GM18502 (cell line): ENCODE measurements at regions not wholly inside any gene's neighbourhood (a gene's known extent, or its start where the extent isn't known, plus 50 kb on each side); places are given as distances from the start of the nearest gene placed in this dataset.
"Not testable (repeated sequence)": the region's sequence is repeated elsewhere in the genome, so short reads cannot be mapped to it uniquely, and the experiment has no call there.

Experiments used
- ATAC-seq: cut with Tn5 transposase; IDR thresholded peaks from one replicate; pipeline ENCODE4 v1.9.1; 2021; ENCODE audit warnings: mild to moderate bottlenecking; ENCODE audit not compliant: unreplicated experiment, poor library complexity

GRCh38 chr7:124183649-124184048 is 150.8 kb upstream of the TMEM229A start:
- ATAC-seq: no peak

DNA sequence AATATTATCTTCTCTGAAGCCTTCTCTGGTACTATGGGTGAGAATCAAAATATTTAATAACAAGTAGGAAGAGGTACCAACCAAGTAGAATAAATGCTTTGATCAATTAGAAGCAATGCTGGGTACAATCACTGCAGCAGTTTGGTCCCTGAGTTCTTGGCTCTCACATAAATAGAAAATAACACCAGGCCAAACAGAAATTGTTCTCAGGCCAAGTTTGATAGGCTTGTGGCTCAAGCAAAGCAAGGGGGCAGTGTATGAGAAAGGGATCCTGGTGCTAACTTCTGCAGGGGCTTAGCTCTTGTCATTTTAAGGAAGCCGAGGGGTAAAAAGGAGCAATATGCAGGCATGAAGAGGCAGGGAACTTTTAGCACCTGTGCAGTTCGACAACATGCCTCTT is 146.8 kb upstream of the TMEM229A start:
- ATAC-seq: no peak

GRCh38 chr7:124177891-124178290 is 145.0 kb upstream of the TMEM229A start:
- ATAC-seq: no peak

DNA sequence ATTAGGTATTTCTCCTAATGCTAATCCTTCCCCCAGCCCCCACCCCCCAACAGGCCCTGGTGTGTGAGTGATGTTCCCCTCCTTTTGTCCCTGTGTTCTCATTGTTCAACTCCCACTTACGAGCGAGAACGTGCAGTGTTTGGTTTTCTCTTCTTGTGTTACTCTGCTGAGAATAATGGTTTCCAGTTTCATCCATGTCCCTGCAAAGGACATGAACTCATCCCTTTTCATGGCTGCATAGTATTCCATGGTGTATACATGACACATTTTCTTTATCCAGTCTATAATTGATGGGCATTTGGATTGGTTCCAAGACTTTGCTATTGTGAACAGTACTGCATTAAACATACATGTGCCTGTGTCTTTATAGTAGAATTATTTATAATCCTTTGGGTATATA is 138.9 kb upstream of the TMEM229A start:
- not testable (repeated sequence) for ATAC-seq

GRCh38 chr7:124171068-124171467 is 138.2 kb upstream of the TMEM229A start:
- ATAC-seq: no peak

- no peak for ATAC-seq
These were observed 135.7 kb upstream of the TMEM229A start for GRCh38 chr7:124168616-124169015.

DNA sequence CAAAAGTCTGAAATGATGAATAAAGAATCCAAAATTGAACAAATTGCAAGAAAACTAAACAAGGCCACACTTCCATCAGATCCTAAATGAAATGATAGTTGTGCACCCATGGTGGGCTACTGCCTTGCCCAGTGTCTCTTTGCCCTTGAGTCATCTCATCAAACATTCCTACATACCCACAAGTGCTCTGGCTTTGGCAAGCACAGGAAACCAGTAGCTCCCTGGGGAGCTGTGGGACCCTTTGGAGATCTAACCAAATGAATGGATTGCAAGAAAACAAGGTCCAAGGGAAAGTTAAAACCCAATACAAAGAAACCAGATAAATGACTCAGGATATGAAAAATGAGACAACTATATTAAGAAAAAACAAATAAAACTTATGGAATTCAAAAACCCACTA is 129.8 kb upstream of the TMEM229A start:
- no peak for ATAC-seq

- ATAC-seq: peak; percentile 68
These were observed 122.7 kb upstream of the TMEM229A start for GRCh38 chr7:124155432-124156022.

DNA sequence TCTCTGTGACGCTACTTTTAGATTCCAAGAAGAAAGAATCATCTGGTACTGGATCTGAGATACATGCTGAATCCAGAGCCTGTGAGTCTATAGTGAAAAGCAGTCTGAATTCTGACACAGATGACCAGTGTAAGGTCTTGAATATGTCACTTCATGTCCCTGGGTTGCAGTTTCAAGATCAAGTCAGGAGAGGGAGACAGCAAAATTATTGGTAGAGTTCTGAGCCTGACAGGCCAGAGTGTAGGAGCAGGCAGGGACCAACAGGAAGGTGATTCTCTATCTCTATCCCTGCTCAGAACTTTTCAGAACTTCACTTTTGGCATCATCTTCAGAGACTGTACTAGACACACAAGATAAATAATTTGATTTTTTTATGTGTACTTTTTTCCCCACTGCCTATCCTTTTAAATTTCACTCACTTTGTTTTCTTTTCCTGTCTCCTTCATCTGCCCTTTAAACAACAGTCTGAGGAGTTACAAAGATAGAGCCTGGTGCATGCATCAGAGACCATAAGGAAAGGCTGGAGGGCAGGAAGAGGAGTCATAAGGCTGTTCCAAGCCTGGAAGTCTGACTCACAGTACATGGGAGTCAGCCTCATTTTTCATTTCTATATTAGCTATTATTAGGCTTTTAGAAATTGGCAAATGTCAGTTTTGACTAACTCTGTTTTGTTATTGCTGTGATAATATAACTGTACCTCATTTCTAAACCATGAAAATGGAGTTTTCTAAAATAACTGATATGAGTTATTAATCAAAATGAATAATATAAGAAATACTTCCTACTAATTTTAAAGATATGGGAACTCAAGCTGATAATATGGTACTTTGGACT is 120.2 kb upstream of the TMEM229A start:
- peak; percentile 54 for ATAC-seq

DNA sequence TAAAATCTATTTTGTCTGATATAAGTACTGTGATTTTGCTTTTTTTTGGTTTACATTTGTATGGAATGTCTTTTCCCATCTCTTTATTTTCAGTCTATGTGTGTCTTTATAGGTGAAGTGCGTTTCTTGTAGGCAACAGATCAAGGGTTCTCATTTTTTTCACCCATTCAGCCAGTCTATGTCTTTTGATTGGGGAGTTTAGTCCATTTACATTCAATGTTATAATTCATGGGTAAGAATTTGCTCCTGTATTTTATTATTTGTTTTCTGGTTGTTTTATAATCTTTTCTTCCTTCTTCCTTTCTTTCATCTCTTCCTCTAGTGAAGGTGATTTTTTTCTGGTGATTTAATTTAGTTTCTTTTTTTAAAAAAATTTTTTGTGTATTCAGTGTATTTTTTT is 104.8 kb upstream of the TMEM229A start:
- no peak for ATAC-seq

DNA sequence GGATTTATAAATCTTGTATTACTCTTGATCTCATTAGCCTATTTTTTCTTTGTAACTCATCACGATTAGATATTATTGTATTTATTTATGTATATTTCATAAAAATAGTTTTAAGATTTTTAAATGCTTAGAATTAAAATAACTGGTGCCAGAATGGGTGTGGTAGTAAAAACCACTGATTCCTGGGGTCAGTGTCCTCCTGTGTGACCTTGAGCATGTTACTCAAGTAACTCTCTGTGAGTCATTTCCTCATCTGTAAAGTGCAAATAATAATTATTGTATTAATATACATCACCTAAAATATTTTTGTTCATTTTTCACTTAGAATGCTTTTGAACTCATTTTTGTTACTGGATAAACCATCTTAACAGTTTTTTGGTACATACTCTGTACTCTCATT is 91.3 kb upstream of the TMEM229A start:
- no peak for ATAC-seq

DNA sequence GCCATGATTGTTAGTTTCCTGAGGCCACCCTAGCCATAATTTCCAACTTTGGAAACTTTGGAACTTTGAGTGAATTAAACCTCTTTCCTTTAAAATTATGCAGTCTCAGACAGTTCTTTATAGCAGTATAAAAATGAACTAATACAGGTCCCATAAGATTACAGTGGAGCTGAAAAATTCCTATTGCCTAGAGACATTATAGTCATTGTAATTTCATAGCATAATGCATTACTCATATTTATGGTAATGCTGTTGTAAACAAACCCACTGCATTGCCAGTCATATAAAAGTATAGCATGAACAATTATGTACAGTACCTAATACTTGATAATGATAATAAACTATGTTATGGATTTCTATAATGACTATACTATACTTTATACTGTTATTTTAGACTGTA is 88.0 kb upstream of the TMEM229A start:
- no peak for ATAC-seq

- no peak for ATAC-seq
These were observed 80.2 kb upstream of the TMEM229A start for GRCh38 chr7:124113045-124113444.

DNA sequence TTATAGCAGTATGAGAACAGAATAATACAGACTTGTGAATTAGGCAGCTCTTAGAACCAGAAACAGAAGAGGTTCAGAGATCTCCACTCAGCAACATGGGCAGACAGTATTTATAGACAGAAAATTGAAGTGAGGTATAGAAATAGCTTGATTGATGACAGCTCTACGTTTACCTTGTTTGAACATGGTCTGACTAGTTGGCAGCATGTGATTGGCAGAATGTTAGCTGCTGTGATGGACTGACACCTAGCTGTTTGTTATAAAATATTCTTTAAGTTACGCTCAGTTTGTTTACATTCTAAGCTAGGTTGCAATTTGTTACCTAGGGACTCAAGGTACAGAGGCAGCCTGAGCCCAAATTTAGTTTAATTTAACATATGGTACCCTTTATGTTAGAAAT is 73.7 kb upstream of the TMEM229A start:
- no peak for ATAC-seq

DNA sequence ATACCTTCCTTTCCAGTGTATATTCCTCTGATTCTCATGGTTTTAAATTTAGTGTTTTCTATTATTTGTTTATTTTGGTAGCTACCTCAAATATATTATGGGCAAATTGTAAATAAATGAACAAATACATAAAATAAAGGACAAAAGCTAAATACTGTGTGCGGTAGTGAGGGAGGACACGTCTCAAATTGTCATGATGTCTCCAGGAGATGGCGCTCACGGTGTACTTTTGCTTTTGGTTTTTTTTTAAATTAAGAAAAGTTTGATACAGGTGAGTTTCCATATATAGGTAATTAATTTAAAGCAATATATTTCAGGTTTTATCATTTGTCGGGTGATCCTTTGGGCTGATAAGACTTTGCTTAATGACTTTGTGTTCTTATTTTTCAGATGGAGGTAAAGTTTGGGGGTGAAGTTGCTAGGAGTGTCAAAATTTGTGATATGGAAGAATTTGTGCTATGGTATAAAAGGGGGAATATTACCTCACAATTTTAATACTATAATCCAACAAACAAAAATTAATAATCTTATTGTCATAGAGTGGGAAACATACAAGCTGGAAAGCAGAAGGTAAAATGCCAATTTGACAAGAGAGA is 68.4 kb upstream of the TMEM229A start:
- ATAC-seq: no peak

DNA sequence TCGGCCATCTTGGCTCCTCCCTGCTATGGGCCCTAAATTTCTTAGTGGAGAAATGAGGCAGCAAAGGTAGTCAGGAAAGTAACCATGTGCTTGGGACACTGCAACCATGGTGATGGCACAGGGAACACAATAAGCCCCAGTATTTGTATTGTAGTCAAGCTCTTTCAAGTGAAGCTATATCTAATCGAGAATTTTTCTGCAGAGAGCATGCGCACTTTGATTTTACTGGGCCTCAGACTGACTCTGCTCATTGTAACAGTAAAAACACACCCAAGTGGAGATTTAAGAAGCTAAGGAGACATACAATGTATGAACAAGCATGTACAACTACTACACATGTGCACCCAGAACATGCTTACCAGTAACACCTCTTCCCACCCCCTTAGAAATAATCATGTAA is 67.3 kb upstream of the TMEM229A start:
- ATAC-seq: no peak

GRCh38 chr7:124099585-124099984 is 66.7 kb upstream of the TMEM229A start:
- not testable (repeated sequence) for ATAC-seq

- ATAC-seq: no peak
These were observed 56.8 kb upstream of the TMEM229A start for GRCh38 chr7:124089621-124090020.

- no peak for ATAC-seq
These were observed 55.7 kb upstream of the TMEM229A start for GRCh38 chr7:124088590-124088989.

DNA sequence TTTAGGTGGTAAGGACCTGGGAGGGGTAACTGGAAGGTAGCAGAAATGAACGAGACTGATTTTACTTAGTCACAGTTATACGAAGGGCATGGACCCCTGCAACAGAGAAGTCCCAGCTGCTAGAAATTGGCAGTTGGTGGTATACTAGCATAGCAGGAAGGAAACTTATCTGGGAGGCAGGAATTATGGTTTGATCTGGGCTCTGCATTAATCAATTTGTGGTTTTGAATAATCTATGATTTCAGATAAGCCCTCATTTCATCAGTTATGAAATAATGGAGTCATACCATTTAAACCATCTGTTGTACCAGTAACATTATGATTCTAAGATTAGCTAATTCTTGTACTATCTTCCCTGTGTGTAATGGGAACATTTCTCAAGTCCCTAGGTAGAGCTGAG is 54.0 kb upstream of the TMEM229A start:
- no peak for ATAC-seq

DNA sequence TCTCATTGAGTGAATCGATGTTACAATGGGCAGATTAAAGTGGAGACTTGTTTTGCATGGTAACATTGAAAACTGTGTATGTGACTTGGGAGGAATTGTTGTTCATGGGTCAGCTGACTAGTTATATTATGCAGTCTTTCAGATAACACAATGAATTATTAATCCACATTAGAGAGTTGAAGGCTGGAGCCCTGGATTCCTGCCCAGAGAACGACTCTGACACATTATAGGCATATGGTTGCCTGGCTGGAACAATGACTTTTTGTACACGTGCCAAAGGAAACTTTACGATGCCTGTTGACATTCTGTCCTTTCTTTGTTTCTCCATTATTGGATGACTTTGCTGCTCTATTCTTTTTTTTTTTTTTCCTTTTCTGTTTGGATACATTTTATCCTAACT is 52.3 kb upstream of the TMEM229A start:
- no peak for ATAC-seq

- no peak for ATAC-seq
These were observed 51.2 kb upstream of the TMEM229A start for GRCh38 chr7:124084024-124084423.
